SK-N-DZ (cell line): ENCODE measurements at regions not wholly inside any gene's neighbourhood (a gene's known extent, or its start where the extent isn't known, plus 50 kb on each side); places are given as distances from the start of the nearest gene placed in this dataset.

ENCODE experiments used
- DNase-seq: peaks from one replicate; pipeline ENCODE4 v3.0.0-alpha.2; 2015; ENCODE audit warnings: low spot score

DNA sequence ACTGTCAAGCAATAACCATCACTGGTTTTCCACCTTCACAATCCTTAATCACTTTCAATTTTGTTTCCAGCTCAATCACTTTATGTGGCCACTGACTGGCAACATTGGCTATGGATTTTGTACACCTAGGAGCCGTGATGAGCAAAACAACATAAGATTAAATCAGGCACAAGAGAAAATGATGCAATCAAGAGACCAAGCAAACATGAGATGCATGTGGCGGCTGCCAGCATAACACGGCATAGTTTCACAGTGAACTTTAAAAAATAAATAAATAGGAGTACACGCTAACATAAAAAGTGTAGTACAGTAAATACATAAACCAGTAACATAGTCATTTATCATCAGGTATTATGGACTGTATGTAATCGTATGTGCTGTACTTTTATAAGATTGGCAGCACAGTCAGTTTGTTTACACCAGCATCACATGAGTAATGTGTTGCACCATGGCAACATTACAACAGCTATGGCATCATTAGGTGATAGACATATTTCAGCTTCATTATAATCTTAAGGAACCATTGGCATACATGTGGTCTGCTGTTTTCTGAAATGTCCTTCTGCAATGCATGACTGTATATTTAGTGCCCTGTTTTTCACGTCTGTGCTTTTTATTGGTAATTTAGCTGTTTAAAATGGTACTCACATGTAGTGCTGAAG, 83.3 kb upstream of the PRDM11 start:
- no peak for DNase-seq

DNA sequence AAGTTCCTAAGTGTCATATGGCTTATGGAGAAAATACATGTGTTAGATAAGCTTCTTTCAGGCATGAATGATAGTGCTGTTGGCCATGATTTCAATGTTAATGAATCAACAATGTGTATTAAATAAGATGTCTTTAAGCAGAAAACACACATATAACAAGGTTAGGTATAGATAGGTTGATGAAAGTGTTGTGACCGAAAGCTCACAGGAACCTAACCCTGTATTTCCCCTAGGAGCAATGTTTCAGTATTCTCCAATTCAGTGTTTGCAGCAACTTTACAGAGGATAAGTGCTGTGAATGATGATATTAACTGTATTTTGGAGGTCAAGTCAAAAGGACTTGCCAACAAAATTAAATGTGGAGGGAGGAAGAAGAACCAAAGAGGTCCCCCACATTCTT, 82.8 kb upstream of the PRDM11 start:
- DNase-seq: no peak

DNA sequence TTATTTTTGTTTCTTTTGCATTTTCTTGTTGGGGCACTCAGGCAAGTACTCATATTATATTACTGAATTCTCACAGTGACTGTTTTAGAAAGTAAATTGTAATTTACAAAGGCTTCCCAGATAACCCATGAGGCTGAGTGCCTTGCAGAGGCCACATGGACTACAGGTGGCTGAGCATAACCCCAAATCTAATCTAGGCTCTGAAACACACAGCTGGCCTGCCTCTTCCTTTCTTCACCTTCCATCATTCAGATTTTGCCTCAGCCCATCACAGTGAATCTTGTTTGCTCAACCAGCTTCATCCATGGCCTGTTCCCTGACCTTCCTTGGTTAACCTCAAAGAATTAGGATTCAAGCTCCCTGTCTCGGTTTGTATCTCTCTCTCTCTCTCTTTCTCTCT, 78.5 kb upstream of the PRDM11 start:
- peak; percentile 72 for DNase-seq

DNA sequence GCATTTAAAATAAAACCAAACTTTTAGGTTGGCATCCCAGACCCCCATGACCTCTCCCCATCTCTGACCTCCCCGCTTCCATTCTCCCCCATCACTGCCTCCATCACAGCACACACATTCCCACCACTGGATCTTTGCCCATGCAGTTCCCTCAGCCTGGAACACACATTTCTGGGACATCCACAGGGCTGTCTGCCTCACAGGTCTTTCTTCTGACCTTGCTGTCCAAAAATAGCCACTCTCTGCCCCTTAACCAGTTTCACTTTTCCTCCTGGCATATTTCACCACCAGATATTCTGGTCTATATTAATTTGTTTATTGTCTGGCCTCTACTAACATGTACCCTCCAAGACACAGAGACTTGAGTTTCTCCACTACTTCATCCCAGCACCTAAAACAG, 75.2 kb upstream of the PRDM11 start:
- no peak for DNase-seq

DNA sequence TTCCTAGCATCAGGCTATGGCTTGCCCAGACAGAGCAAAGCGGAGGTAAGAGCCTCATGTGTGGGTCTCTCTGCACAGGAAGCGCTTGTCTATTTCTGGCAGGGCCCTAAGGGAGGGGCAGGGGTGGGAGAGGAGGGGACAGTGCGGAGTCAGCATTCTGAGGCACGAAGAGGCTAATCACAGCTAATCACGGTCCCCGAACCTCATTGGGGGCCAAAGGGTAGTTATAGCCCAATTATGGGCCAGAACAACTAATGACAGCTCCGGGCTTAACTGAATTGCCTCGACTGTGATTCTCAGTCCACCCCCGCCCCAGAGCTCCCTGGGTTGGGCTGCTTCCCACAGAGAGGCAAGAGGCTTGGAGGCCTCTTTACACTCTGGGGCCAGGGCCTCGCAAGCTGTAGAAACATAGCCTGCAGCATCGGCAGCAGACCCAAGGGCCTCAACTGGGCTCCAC, 72.7 kb upstream of the PRDM11 start:
- no peak for DNase-seq

DNA sequence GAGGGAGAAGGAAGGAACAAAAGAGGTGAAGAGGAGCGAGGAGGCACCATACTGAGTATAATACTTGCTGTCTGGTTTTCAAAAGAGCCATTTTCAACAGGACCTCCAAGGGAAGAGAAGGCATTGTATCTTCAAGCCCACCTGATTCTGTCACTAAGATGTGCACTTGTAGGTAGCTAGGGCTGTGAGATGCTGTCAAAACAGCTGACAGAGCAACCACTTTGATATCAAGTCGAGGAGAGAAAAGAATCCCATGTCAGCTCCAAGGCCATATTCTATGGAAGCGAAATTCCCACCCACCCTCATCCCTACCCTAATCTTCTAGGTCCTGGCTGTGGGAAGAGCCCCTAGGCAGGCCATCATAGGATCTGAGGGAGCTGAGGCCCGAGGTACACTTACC, 70.9 kb upstream of the PRDM11 start:
- no peak for DNase-seq

DNA sequence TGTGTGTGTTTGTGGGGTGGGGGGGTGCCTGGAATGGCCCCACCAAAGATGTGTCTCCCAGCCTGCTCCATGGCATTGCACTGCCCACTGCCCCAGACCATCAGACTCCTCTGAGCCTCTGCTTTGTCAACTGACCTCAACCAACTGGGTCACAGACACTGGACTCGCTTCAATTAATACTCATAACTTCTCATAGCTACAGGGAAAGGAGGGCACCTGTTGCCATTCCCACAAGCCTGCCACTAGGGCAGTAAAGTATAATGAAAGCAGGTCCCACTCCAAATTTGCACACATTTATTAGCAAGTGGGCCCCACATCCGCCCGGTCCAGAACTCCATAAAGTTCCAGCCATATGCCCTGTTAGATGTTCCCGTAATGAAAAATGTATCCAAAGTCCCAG, 70.5 kb upstream of the PRDM11 start:
- no peak for DNase-seq

DNA sequence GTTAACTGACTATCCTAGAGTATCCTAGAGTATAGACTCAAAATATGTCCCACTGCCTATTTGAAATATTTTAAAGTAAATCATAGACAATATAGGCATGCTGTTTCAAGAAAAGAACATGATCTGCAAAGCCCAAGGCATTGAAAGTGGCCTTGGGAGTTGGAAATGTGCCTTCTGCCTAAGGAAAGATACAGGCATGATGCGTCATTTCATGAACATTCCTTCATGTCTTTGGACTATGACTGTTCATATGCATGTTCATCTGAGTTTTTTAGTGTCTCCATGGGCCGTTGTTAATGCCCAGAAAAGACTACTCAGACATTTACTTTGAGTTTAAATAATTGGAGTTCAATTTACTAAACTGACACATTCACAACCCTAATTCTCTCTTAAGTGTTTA, 69.7 kb upstream of the PRDM11 start:
- no peak for DNase-seq

DNA sequence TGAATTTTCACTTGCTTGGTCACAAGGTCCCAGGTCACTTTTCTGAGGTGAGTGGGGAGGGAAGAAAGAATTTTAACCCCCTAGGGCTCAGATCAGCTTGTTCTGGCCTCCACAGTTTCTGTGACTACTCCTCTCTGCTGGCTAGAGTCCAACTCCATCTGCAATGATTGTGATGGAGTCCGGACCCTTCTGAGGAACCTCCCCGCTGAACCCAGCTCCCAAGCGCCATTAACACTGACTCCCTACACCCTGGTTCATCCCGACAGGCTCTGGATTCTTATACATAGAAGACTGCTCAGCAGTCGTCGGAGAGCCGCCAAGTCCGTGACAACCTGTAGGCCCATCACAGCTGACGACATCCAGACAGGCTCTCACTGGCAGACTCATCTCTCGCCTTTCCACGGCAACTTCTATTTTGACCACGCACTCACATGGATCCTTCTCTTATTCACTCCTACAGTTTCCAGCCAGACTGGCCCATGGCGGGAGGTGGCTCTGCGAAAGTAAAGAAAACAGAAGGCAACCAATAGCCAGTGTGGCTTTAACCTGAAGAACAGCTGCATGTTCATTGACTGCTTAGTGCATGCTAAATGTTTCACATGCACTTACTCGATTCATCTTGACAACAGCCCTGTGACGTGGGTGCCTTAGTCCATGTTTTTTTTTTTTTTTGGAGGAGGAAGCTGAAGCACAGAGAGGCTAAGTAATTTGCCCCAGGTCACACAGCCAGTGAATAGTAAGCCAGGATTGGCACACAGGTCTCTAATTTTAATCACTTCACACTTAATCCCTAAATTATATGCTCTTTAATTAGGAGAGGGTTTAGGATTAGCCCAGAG, 68.0 kb upstream of the PRDM11 start:
- peak; percentile 76 for DNase-seq

DNA sequence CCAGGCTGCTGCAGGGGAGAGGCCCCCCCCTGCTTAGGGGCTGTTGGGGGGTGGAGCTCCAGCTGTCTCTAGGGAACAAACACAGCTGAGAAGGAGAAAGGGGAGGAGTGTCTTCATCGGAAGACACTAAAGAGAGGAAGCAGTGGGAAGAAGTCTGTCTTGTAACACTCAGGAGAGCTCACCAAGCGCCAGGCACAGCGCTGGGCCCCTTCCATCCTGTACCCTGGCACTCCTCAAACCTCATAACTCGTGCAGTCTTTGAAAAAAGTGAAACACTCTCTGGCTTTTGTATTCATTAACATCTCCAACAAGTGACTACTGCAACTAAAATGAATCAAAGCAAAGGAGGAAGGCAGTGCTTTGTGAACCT, 67.4 kb upstream of the PRDM11 start:
- no peak for DNase-seq

DNA sequence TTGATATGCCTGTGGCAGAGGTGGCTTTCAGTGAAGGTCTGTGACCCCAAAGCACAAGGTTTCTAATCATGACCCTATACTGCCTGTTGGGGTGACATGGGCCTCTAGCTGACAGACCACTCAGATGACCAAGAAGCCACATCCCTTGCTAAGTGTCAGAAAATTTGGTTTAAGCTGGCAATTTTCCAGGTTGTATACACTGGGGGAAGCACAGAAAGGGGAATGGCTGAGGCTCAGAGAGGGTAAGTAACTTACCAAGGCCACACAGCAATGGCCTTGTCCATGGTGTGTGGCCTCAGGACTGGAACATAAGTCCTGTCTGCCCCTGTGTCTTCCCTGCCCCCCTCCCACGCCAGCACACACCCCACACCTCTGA, 66.9 kb upstream of the PRDM11 start:
- no peak for DNase-seq

DNA sequence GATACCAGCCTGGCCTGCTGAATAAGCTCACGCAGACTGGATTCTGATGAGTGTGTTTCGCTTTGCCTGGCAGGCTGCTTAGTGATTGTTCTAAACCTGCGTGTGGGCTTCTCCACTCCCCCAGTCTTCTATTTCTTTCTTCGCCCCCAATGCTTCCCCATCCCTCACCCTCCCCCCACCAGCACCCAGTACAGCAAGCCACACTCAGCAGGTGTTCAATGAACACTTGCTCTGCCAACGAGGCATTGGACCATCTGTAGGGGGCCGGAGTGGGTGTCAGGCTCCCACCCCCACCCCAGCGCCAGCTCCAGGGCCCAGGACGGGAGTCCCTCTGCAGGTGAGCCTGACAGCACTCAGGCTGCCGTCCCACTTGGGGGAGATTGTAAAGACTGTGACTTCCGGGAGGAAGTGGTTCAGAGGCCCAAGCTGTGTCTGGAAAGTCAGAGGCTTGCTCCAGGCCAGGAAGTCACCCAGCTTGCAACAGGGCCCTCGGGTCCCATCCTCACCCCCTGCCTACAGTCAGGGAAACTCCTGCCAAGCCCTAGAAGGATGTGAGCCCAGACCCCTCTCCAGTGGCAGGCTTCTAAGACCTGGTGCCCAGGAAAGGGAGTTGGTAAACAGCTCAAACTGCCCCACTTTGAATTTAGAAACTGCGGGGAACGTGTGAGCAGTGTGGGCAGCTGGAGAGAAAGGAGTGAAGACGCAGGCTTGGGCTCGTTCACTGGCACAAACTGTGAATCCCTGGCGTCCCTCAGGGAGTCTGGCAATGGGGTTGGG, 66.3 kb upstream of the PRDM11 start:
- DNase-seq: no peak

DNA sequence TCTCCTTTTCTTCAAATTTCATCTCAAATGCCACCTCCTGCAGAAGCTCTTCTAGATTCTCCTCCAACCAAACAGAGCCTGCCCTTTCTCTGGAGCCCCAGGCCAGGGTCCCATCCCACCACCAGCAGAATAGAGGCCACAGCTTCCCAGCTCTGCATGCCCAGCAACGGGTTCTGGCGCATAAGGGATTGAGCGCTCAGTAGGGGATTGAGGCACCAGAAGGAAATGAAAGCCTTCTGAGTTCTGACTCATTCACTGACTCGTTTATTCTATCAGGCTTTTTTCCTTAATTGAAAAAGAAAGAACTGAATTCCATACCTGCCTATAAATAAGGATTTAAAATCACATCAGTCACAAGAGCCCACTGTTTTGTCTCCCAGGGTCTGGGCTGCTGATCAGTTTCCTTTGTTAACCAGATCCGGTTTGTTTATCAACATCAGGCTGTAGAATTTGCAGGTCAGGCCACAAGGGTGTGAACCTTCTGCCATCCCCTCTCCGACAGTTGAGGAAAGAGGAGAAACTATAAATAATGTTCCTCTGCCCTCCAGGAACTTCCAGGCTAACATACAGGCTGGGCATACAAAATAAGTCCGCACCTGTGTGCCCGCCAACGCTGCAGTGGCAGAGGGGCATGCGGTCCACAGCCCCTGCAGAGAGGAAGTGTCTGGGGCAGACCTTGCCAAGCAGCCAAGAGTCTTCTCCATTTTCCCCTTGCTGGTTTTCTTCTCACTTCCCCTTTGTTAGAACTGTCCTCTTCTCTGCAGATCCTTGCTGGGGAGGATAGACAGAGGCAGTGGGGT, 63.5 kb upstream of the PRDM11 start:
- no peak for DNase-seq

DNA sequence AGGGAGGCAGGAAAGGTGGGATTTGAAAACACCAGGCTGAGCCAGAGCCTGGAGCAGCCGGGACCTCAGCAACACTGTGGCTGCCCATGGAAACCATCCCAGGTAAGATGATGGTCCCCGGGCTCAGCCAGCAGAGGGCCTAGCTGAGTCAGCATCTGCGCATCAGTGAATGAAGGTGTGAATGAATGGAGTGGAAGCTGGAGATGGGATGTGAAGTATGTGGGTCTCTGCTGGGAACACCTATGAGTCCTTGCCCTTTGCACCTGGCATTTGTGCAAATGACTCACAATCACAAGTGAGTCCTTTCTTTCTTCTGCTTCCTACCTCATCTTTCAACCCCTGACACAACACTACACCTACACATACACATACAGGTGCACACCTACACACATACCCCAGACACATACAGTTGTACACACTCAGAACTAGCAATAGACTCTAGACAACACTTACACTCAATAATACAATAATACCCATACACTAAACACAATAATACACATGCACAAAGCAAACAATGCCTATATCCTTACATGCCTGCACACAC, 62.8 kb upstream of the PRDM11 start:
- no peak for DNase-seq

DNA sequence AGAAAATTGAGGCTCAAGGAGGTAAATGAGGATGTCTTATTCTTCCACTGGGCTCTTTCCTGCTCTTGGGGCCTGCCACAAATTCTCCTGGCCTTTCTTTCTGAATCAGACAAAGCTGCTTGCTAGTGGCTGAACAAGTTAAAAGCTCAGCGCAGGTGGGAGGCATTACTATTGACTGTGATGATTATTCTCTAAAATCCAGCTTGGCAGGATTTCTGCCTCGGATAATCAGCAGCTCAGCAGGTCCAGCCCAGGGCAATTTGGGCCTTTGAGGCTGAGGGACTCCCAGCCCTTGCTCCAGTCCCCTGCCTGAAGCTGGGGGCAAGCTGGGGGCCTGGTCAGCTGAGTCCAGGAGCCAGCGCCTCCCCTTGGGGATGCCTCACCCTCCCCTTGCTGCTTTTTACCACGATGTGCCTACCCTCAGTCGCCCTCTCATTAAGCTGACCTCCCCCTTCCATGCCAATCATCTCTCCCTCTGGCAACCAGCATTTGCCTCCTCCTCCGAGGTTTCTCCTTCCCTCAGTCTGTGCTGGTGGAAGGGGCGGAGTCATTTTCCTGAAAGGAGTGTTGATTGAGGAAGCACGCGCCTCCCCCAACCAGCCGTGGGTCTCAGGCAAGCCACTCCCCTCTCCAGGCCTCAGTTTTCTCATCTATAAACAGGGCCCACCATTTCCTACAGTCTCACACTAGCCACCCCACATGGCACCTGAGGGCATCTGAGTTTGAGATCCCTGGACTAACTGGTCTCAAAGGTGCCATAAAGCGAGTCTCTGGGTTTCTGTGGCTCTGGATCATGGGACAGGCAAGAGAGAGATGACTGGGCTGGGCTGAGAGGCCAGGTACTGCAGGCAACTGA, 60.6 kb upstream of the PRDM11 start:
- no peak for DNase-seq

DNA sequence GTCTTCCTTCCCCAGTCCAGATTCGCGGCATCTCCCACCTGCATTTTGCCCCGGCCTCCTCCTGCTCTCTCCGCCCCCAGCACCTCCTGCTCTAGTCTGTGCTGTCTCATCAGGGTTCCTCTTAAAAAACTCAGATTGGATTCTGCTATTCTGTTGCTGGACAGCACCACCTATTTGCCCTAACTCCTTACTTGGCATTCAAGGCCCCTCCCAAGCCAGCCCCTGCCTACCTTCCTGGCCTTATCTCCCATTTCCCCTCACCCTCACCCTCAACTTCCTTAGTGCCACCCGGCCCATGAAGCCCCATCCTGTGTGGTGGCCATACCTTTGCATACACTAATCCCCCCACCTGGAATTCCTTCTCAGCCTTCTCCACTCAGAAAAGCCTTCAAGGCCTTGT, 59.9 kb upstream of the PRDM11 start:
- no peak for DNase-seq

DNA sequence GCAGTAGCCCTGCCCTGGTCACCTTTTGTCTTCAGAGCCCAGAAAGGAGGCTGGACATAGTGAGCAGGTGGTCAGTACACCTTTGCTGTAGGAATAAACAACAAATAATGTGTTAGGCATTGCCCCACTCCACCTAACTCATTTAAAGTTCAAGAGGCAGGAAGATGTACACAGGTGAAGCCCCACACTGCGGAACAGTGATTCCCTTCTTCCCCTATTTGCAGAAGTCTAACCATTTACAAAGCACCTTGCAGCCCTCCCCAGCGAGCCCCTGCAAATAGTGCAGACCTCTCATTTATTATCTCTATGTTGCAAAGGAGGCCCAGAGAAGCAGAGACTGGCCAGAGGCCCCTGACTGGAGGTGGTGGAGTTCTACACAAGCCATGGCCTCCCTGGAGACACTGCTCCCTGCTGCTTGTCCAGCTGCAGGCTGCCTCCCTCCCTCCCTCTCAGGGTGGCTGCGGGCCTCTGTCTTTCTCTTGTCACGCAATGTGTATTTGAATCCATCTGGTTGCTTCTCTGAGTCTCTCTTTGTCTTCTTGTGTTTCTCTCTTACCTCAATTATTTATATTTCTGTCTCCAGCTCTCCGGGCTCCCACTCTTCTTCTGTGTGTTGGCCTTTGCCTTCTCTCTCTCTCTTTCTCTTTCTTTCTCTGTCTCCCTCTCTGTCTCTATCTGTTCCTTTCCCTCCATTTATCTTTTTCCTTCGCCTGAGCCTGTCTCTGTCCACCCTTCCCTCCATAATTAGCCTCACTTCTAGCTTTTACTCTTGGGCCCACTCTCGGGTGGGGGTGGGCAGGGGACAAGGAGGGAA, 59.1 kb upstream of the PRDM11 start:
- DNase-seq: peak; percentile 34

DNA sequence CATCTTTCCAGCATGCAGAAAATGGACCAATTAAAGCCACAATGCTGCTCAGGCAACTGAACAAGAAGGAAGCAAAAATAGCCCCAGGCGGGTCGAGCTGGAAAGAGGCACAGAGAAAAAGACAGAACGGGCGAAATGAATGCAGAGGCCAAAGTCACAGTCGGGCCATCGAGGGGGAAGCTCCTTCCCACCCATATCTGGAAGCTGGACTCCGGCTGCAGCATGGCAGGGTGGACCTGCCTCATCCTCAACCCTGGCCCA, 58.6 kb upstream of the PRDM11 start:
- DNase-seq: no peak

DNA sequence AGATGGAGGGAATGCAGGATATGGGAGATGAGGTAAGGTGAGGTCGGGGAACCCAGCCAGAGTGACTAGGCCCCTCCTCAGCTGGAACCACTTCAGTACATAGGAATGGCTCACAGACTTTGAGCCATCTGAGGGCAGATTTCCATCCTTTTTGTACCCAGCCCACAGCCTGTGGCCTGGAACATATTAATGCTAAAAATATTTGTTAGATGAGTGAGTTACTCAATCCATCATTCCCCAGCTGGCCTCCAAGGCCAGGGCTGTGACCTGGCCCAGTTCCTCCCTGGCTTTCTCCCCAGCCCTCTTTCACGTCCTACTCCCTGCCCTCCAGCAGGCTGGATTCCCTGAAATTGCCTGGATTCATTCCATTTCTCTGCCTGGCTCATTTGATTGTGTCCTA, 57.2 kb upstream of the PRDM11 start:
- no peak for DNase-seq
